Keratinocyte (primary cell): ENCODE measurements at regions not wholly inside any gene's neighbourhood (a gene's known extent, or its start where the extent isn't known, plus 50 kb on each side); places are given as distances from the start of the nearest gene placed in this dataset.

Experiments used
- DNase-seq: peaks from one replicate; pipeline ENCODE4 v3.0.0-alpha.2; 2011; ENCODE audit warnings: low read depth, missing footprints, low spot score
- FAIRE-seq: peaks from 2 replicates; lab custom pipeline; 2011; peaks lifted over from hg19 to GRCh38; lab: Jason Lieb, UNC
- H2AFZ ChIP-seq: 2 replicates; pipeline ENCODE4 v1.6.0; 2012; ENCODE audit warnings: low read length, control low read depth, inconsistent platforms; ENCODE audit not compliant: control insufficient read depth
- H3K27ac ChIP-seq: 2 replicates; pipeline ENCODE4 v1.5.1; 2011; ENCODE audit warnings: low read length; ENCODE audit not compliant: control insufficient read depth, insufficient read depth
- H3K27me3 ChIP-seq: 3 replicates; pipeline ENCODE4 v1.6.0; 2011; ENCODE audit warnings: low read length; ENCODE audit not compliant: control insufficient read depth, insufficient read depth; ENCODE audit errors: extremely low read depth
- H3K36me3 ChIP-seq, 2 experiments: 2 replicates in 1 of 2; 3 replicates in 1 of 2; pipeline ENCODE4 v1.5.1; 2011; ENCODE audit warnings: low read length in 2 of 2, mild to moderate bottlenecking in 1 of 2; ENCODE audit not compliant: control insufficient read depth in 2 of 2, insufficient read depth in 2 of 2; ENCODE audit errors: extremely low read depth in 1 of 2
- H3K4me1 ChIP-seq: 3 replicates; pipeline ENCODE4 v1.5.1; 2011; ENCODE audit warnings: low read length; ENCODE audit not compliant: control insufficient read depth, insufficient read depth; ENCODE audit errors: extremely low read depth
- H3K4me2 ChIP-seq: 3 replicates; pipeline ENCODE4 v1.6.0; 2011; ENCODE audit warnings: low read depth, low read length; ENCODE audit not compliant: control insufficient read depth, insufficient read depth; ENCODE audit errors: extremely low read depth
- H3K4me3 ChIP-seq, 3 experiments: fragments of 200-600 bp in 1 of 3; sonication (generic) in 1 of 3; 2 replicates in 2 of 3; 3 replicates in 1 of 3; pipeline ENCODE4 v1.5.1; 2011 to 2016; ENCODE audit warnings: low read length in 3 of 3, mild to moderate bottlenecking in 3 of 3, control low read depth in 2 of 3, inconsistent platforms in 1 of 3, low read depth in 1 of 3, mixed read lengths in 1 of 3, mixed run types in 1 of 3, moderate library complexity in 1 of 3; ENCODE audit not compliant: control insufficient read depth in 2 of 3, insufficient read depth in 2 of 3; ENCODE audit errors: extremely low read depth in 1 of 3
- H3K79me2 ChIP-seq: 2 replicates; pipeline ENCODE4 v1.6.0; 2012; ENCODE audit warnings: low read length; ENCODE audit not compliant: control insufficient read depth, insufficient read depth
- H3K9ac ChIP-seq: 3 replicates; pipeline ENCODE4 v1.6.0; 2011; ENCODE audit warnings: low read length; ENCODE audit not compliant: control insufficient read depth, insufficient read depth; ENCODE audit errors: extremely low read depth
- H3K9me1 ChIP-seq: 3 replicates; pipeline ENCODE4 v1.6.0; 2011; ENCODE audit warnings: low read length; ENCODE audit not compliant: control insufficient read depth, insufficient read depth; ENCODE audit errors: extremely low read depth
- H3K9me3 ChIP-seq: 2 replicates; pipeline ENCODE4 v1.5.1; 2012; ENCODE audit warnings: low read depth, low read length; ENCODE audit not compliant: control insufficient read depth
- H4K20me1 ChIP-seq: 3 replicates; pipeline ENCODE4 v1.6.0; 2011; ENCODE audit warnings: low read length; ENCODE audit not compliant: control insufficient read depth, insufficient read depth; ENCODE audit errors: extremely low read depth
- EZH2 ChIP-seq: IDR thresholded peaks from one replicate; pipeline ENCODE4 v1.6.1; 2012; ENCODE audit warnings: inconsistent platforms, mild to moderate bottlenecking, low read length, moderate library complexity
- dilution Hi-C: fragments of 300-500 bp; cut with MboI; formaldehyde crosslinking; loops from one replicate; pipeline ENCODE4 v1.7.0; 2020; ENCODE audit warnings: low sequenced_read_pairs; ENCODE audit not compliant: extremely low pct_ligation_motif_present
- TF ChIP-seq, protein P1 (sequence below), 3 experiments: IDR thresholded peaks in 1 of 3; conservative IDR thresholded peaks in 1 of 3; optimal IDR thresholded peaks in 1 of 3; 2 replicates in 2 of 3; 3 replicates in 1 of 3; pipeline versions ENCODE3 to v1.5.1; 2011; ENCODE audit warnings: low read length in 3 of 3, mild to moderate bottlenecking in 3 of 3, moderate library complexity in 2 of 3, control low read depth in 1 of 3, inconsistent platforms in 1 of 3; ENCODE audit not compliant: insufficient read depth in 2 of 3; ENCODE audit errors: extremely low read depth in 1 of 3

DNA sequence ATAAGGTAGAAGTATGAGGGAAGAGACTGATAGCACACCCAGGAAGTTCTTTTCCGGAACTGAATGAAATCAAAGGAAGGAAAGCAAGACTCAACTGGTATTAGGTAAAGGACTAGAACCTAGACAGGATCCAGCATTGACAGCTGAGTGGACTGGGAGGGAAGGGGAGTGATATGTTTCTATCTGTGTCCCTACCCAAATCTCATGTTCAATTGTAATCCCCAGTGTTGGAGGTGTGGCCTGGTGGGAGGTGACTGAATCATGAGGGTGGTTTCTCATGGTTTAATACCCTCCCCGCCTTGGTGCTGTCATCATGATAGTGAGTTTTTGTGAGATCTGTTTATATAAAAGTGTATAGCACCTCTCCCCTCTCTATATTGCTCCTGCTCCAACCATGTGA, 415.9 kb upstream of the KCNMB2 start:
- Histone ChIP-seq H3K9ac (no peak overlapping the region), H3K79me2 (no peaks in the 10 kb centered on the region), H3K36me3 (no peaks in the 10 kb centered on the region), H3K4me1 (no peaks in the 10 kb centered on the region), H3K4me2 (no peak overlapping the region), H3K9me3 (no peaks in the 10 kb centered on the region), H2AFZ (peak overlapping the region; percentile 47), H3K4me3 (no peak overlapping the region), H4K20me1 (no peaks in the 10 kb centered on the region), H3K9me1 (no peaks in the 10 kb centered on the region), H3K27ac (no peak overlapping the region), H3K27me3 (no peaks in the 10 kb centered on the region)
- no peak for TF ChIP-seq EZH2
- TF ChIP-seq, protein P1, sequence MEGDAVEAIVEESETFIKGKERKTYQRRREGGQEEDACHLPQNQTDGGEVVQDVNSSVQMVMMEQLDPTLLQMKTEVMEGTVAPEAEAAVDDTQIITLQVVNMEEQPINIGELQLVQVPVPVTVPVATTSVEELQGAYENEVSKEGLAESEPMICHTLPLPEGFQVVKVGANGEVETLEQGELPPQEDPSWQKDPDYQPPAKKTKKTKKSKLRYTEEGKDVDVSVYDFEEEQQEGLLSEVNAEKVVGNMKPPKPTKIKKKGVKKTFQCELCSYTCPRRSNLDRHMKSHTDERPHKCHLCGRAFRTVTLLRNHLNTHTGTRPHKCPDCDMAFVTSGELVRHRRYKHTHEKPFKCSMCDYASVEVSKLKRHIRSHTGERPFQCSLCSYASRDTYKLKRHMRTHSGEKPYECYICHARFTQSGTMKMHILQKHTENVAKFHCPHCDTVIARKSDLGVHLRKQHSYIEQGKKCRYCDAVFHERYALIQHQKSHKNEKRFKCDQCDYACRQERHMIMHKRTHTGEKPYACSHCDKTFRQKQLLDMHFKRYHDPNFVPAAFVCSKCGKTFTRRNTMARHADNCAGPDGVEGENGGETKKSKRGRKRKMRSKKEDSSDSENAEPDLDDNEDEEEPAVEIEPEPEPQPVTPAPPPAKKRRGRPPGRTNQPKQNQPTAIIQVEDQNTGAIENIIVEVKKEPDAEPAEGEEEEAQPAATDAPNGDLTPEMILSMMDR (optimal IDR thresholded peaks at IDR 0.05 in 1 of 3, IDR thresholded peaks at IDR 0.05 in 1 of 3, conservative IDR thresholded peaks at IDR 0.05 in 1 of 3; ENCODE audit: extremely low read depth in 1 of 3, insufficient read depth in 2 of 3, low read length in 3 of 3) = no peak
- DNase-seq (no peak), FAIRE-seq (no peak)
- dilution Hi-C loops = no loop called here

DNA sequence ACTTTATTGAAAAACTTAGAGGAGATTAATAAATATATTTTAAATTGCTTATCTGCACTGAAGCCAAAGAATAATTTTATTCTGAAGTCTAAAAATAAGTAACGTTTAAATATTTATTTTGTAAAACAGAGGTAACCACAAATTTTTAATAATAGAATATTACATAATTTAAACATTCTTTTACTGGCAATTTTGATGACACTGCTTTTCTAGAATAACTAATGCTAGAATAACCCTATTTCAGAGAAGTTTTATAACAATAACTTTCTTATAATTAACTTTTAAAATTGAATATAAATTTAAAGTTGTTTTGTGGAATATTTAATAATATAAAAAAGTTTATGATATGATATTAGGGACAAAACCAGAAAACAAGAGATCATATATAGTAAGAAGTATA, 409.6 kb upstream of the KCNMB2 start:
- Histone ChIP-seq H4K20me1 (no peaks in the 10 kb centered on the region), H3K27ac (no peak overlapping the region), H3K4me2 (no peak overlapping the region), H2AFZ (no peak overlapping the region), H3K9ac (no peak overlapping the region), H3K27me3 (no peaks in the 10 kb centered on the region), H3K9me1 (no peaks in the 10 kb centered on the region), H3K9me3 (no peaks in the 10 kb centered on the region), H3K4me1 (no peaks in the 10 kb centered on the region), H3K79me2 (no peaks in the 10 kb centered on the region), H3K36me3 (no peaks in the 10 kb centered on the region), H3K4me3 (no peak overlapping the region)
- TF ChIP-seq, protein P1 (optimal IDR thresholded peaks at IDR 0.05 in 1 of 3, IDR thresholded peaks at IDR 0.05 in 1 of 3, conservative IDR thresholded peaks at IDR 0.05 in 1 of 3; ENCODE audit: extremely low read depth in 1 of 3, insufficient read depth in 2 of 3, low read length in 3 of 3) = no peak
- TF ChIP-seq EZH2 = no peak
- DNase-seq (no peak), FAIRE-seq (no peak)
- dilution Hi-C loops = no loop called here
